CD4-positive, alpha-beta T cell treated with Interleukin-6 at 100 ng/mL for 8 hours (primary cell): ENCODE measurements at regions not wholly inside any gene's neighbourhood (a gene's known extent, or its start where the extent isn't known, plus 50 kb on each side); places are given as distances from the start of the nearest gene placed in this dataset.

Experiments
- DNase-seq: peaks from one replicate; pipeline ENCODE4 v3.0.0-alpha.2; 2020; ENCODE audit warnings: mixed read lengths, low spot score

GRCh38 chr2:129728035-129728972, 251.2 kb upstream of the RAB6C start:
- DNase-seq, result no peak

GRCh38 chr2:129729011-129729410, 250.5 kb upstream of the RAB6C start:
- DNase-seq, result no peak

- DNase-seq, result no peak
Observed at GRCh38 chr2:129729646-129730045, 249.8 kb upstream of the RAB6C start.

- DNase-seq, result no peak
Observed at GRCh38 chr2:129730979-129731378, 248.5 kb upstream of the RAB6C start.

- no peak for DNase-seq
Observed at GRCh38 chr2:129731907-129732629, 247.4 kb upstream of the RAB6C start.

- no peak for DNase-seq
Observed at GRCh38 chr2:129732630-129733026, 246.8 kb upstream of the RAB6C start.

GRCh38 chr2:129733041-129733440, 246.4 kb upstream of the RAB6C start:
- no peak for DNase-seq

- no peak for DNase-seq
Observed at GRCh38 chr2:129733579-129733978, 245.9 kb upstream of the RAB6C start.

DNA sequence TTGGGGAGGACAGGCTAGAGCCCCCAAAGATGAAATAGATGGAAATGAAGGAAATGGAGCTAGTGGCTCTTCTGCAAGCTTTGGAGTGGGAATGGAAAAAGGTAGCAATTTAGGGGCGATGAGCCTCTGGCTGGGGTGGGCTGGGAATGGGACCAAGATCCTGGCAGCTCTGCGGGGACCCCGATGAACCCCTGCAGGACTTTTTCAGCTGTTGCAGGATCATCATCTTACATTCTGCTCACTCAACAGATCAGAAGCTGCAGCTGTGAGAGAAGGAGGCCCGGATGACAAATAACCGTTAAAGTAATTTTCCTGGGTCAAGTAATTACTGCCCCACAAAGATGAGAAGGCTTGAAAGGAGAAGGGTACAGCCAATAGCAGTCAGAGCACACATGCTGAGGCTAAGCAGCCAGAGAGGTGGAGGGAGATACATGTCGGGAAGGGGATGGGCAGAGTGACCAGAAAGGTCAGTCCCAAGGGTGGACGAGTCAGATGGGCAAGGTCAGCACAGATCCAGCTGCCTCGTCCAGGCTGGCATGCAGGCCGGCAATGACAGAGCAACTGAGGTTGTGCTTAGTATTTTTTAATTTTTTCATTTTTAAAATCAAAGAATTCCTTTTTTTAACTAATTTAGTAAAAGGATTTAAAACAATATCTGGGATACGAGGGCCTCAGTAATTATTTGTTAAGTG, 245.0 kb upstream of the RAB6C start:
- no peak for DNase-seq

DNA sequence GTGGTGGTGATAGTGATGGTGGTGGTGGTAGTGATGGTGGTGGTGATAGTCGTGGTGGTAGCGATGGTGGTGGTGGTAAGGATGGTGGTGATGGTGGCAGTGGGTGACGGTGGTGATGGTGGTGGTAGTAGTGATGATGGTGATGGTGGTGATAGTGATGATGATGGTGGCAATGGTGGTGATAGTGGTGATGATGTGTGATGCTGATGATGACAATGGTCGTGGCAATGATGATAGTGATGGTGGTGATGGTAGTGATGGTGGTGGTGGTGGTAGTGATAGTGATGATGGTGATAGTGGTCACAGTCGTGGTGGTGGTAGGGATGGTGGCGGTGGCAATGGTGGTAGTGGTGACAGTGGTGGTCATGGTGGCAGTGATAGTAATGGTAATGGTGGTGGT, 243.9 kb upstream of the RAB6C start:
- no peak for DNase-seq

- DNase-seq, result no peak
Observed at GRCh38 chr2:129737660-129738527, 241.6 kb upstream of the RAB6C start.

- DNase-seq, result no peak
Observed at GRCh38 chr2:129738799-129739198, 240.7 kb upstream of the RAB6C start.

GRCh38 chr2:129740504-129740903, 239.0 kb upstream of the RAB6C start:
- no peak for DNase-seq

DNA sequence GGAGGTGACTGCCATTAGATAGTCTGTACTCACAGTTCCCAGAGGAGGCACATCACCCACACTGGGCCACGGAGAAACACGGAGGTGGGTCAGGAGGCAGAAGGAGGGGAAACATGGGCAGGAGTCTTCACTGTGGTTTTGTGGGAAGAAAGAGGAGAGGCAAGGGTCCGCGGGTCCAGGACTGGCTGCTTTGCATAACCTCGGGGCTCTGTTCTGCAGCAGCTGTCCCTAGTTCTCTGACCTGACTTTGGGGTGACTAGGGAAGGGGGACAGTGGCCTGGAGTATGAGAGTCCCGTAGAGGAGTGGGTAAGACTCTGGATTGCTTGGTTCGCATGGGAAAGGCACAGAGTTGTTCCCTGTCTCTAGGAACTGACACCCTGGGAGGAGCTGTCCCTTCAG, 238.3 kb upstream of the RAB6C start:
- no peak for DNase-seq

DNA sequence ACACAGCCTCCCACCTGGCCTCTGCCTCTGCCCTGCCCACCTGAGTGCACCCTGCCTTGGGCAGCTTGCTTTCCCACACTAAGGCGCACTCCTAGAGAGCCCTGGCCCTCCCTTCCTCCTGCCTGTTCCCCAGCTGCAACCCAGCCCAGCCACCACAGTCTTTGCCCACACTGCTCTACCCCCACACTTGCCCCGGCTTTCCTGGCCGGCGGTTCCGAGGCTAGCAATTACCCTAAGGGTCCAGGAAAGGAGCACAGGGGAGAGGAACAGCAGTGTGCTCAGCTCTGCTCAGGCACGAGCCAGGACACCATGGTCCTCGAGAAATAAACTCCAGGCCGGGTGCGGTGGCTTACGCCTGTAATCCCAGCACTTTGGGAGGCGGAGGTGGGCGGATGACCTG, 237.8 kb upstream of the RAB6C start:
- no peak for DNase-seq

GRCh38 chr2:129742415-129743180, 236.9 kb upstream of the RAB6C start:
- DNase-seq, result no peak

- DNase-seq, result no peak
Observed at GRCh38 chr2:129744141-129744540, 235.3 kb upstream of the RAB6C start.

DNA sequence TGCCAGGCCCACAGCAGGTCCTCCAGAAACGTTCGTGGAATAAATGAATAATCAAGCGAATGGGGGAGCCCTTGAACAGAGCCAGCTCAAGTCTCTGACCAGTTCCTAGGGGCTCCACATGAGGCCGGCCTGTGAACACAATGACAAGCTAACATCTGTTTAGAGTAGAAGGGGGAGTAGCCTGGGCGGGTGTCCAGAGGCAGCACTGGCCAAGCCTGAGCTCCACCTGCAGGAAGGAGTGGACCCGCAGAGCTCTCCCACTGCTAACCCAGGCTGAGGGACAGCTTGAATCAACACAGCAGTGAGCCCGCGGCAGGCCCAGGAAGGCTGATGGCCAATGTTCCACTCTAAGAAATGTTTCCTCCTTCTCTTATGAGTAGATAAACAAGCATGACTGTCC, 234.8 kb upstream of the RAB6C start:
- DNase-seq, result no peak

DNA sequence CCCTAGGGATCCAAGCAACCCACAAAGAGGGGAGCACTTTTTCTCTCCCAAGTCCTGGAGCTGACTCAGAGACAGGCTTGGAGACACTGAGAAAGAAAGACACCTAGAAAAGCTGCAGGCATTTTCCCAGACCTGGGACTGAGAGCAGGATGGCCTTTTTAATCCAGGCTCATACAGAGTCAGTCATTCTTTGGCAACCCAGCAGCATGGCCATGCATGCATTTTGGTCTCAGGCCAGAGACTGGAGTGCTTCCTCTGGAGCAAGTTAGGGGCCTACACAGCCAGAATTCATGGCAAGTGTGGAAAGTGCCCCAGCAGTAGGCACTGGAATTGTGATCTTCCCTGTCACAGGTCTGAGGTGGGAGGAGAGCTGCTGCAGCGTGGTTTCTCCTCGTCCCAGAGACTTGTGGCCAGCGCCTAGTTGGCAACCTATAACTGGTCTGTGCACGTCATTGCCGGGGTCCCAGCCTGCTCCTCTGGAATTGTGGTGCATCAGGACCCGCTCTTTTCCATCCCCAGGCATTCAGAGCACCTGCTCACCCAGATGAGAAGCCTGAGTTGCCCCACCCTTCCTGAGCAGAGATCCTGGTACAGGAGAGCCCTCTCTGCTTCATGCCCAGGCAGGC, 231.9 kb upstream of the RAB6C start:
- no peak for DNase-seq

DNA sequence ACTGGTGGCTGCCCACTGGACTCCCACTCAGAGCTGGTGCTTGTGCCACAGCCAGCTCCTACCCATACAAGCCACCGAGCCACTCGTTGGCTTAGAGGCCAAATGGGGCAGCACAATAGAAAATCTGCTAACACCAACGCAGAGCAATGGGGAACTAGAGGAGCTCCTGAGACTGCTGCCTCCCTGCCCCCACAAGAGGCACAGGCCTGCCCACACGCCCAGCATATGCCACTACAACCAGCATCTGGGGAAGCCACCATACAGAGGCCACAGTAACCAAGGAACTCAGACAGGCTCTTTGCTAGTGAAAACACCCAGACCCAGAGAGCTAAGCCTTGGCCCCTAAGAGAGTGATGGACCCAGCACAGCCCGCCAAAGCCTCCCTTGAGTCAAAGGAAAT, 231.2 kb upstream of the RAB6C start:
- no peak for DNase-seq

DNA sequence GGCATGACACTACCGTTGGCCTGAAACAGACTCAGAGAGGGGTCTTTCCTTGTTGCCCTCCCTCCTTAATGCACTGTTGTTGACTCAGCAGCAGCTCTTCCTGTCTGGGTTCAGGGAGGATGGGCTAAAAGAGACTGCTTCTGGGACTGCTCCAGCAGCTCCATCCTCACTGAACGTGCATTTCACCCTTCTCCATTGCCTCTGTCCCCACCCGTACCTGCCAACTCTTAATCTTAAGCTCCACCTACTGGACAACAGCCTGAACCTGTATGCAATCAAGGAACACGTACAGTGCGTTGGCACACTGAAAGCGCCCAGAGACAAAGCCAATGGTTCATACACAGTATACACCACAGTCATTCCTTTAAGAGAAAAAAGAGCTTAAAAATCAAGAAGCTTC, 230.8 kb upstream of the RAB6C start:
- DNase-seq, result no peak
